D341Med (cell line): ENCODE measurements at regions not wholly inside any gene's neighbourhood (a gene's known extent, or its start where the extent isn't known, plus 50 kb on each side); places are given as distances from the start of the nearest gene placed in this dataset.

Source experiments
- DNase-seq: peaks from one replicate; pipeline ENCODE4 v3.0.0; 2012; ENCODE audit warnings: low spot score

DNA sequence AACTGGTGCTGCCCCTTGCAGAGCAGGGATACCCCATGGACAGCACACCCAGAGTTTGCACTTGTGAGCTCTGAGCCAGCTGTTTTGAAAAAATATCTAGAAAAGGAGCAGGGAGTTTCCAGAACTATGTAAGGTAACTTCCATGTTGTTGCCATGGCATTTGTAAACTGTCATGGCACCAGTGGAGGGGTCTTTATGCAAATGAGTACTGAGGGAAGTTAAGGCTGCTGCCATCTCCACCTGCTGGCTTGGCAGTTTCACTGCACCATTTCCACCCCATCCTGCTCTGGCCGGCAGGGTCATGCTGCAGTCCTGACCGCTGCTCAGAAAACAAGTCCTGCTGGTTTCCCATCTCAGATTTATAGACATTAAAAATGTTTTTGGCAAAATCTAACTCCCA is 52.3 kb upstream of the SNTG2 start:
- DNase-seq: no peak

DNA sequence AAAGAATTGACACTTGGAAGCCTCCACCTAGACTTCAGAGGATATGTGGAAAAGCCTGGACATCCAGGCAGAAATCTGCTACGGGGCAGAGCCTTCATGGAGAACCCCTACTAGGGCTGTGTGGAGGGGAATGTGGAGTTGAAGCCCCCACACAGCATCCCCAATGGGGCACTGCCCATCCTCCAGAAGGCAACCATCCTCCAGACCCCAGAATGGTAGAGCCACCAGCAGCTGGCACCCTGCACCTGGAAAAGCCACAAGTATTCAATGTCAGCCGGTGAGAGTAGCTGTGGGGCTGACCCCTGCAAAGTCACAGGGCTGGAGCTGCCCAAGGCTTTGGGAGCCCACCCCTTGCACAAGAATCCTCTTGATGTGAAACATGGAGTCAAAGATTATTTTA is 53.6 kb upstream of the SNTG2 start:
- DNase-seq: no peak

DNA sequence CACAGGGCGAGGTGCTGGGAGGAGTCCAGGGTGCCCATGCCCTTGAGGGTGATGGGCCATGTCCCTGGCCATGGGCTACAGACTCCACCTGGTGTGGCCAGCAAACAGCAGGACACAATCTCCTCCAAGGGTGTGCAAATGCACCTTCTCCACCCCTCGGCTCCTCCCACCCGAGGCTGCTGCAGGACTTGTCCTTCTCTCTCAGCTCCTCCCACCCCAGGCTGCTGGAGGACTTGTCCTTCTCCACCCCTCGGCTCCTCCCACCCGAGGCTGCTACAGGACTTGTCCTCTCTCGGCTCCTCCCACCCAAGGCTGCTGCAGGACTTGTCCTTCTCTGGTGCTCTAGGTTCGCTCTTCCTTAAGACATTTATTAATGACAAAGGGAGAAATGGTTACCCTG is 57.3 kb upstream of the SNTG2 start:
- no peak for DNase-seq

DNA sequence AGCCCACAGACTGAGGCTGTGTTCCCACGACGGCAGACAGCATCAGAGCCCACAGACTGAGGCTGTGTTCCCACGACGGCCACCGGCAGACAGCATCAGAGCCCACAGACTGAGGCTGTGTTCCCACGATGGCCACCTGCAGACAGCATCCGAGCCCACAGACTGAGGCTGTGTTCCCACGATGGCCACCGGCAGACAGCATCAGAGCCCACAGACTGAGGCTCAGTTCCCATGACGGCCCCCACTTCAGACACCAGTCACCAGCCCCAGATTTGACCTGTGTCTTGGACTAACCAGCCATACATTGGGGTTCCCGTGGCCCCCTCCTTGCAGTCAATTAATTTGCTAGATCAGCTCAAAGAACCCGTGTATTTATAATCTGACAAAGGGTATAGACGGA is 57.8 kb upstream of the SNTG2 start:
- no peak for DNase-seq

- no peak for DNase-seq
Measured at GRCh38 chr2:892401-892800, 58.2 kb upstream of the SNTG2 start.

DNA sequence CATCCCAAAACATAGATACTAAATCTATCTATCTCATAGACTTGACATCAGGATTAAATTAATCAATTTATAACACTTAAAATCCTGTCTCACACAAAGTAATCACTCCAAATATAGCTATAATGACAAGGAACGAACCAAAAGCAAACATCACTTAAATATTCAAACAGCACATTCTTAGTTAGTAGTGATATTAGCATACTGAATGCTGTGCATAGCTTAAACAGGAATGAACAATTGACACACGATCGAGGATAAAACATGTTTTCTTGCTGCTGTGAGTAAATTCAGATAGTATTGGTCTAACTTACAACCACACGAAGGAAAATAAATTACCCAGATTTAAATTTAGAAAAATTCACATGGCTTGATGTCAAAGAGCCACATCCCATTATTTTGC is 58.9 kb upstream of the SNTG2 start:
- DNase-seq: no peak

- DNase-seq: no peak
Measured at GRCh38 chr2:890791-891190, 59.9 kb upstream of the SNTG2 start.

GRCh38 chr2:890214-890613 is 60.4 kb upstream of the SNTG2 start:
- DNase-seq: no peak

DNA sequence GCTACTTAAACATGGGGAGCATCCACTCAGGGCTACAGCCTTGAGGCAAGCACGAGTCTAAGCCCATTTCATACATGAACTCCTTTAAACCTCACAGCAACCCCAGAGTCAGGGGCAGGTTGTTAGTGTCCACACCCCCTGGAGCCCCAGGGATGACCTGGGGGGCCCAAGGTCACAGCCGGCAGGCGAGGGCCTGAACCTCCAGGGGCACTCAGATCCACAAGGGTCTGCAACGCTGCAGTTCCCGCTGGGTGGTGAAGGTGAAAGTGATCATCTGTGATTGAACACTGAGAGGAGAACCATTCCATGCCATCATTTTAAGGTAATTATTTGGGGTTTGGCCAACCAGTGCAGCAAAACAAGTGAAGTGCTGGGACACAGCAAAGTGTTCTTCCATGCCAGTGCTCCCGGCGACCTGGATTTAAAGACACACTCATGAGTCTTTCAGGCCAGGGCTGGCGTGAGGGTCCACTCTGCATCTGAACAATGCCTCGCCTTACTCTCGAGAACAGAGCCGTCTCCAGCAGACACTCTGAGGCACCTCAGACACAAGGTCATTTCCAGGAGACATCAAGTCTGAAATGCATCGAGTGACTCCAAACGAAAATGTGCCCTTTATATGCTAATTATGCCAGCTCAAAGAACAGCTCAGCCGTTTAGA is 61.6 kb upstream of the SNTG2 start:
- no peak for DNase-seq

DNA sequence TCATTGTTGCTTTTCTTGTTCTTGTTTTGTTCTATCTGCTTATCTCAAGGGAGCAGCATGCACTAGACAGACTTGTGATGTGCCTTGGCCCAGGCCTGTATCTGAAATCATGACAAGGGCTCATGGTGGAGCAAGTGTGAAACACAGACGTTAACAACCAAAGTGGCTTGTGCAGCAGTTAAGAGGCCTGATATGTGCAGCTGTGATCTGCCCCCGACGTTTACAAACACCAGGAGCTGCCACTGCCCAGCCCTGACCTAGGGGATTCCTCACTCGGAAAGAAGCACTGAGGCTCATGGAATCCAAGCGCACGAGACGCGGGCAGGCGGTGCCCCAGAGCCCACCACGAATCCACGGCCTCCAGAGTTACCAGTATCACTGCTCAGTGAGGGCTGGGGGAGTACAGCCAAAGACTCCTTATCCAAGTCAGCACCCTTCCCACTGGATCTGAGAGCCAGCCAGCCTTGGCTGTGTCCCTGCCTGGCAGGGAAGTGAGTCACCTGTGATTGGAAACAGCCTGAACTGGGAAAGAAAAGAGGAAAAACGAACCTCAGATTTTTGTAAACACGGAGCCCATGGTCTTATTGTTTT is 62.3 kb upstream of the SNTG2 start:
- DNase-seq: no peak

- DNase-seq: no peak
Measured at GRCh38 chr2:887639-888038, 63.0 kb upstream of the SNTG2 start.

- no peak for DNase-seq
Measured at GRCh38 chr2:886072-887022, 64.3 kb upstream of the SNTG2 start.

GRCh38 chr2:885230-886071 is 65.2 kb upstream of the SNTG2 start:
- no peak for DNase-seq

GRCh38 chr2:883803-884748 is 66.6 kb upstream of the SNTG2 start:
- DNase-seq: no peak

GRCh38 chr2:883260-883802 is 67.3 kb upstream of the SNTG2 start:
- no peak for DNase-seq

GRCh38 chr2:881204-881918 is 69.3 kb upstream of the SNTG2 start:
- no peak for DNase-seq

- DNase-seq: no peak
Measured at GRCh38 chr2:880201-880970, 70.3 kb upstream of the SNTG2 start.

- DNase-seq: no peak
Measured at GRCh38 chr2:879540-879939, 71.1 kb upstream of the SNTG2 start.

DNA sequence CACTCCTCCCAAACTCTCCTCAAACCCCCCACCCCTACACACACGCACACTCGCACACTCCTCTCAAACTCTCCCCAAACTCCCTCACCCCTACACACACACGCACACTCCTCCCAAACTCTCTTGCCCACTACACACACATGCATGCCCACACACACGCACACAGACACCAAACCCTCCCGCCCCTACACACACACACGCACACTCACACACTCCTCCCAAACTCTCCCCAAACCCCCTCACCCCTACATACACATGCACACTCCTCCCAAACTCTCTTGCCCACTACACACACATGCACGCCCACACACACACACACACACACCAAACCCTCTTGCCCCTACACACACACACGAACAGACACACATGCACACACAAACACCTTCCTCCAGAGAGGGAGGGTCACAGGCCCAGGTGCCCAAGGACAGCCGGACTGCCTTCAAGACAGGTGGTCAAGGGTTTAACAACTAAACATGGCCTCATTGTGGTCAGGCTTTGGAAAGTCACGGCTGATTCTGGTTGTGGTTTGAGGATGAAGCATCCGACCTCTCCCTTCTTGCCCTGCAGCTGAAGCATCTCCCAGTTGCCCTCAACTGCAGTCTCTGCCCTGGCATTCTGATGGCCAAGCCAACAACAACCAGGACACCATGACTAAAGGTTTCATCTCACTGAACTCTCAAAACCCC is 72.3 kb upstream of the SNTG2 start:
- DNase-seq: no peak
